ENCODE measurements at regions not wholly inside any gene's neighbourhood (a gene's known extent, or its start where the extent isn't known, plus 50 kb on each side); places are given as distances from the start of the nearest gene placed in this dataset.

GRCh38 chr2:41204315-41204714 is 752.4 kb upstream of the SLC8A1 start:
- TF ChIP-seq HOXB13 (CRISPR knock-in tag; IDR thresholded peaks at IDR 0.05; ENCODE audit: low read depth), result no peak
- no peak for TF ChIP-seq KDM5A (IDR thresholded peaks at IDR 0.05)
- TF ChIP-seq NR3C1 (IDR thresholded peaks at IDR 0.05), result no peak

All from A549 (cell line).